ENCODE measurements at regions not wholly inside any gene's neighbourhood (a gene's known extent, or its start where the extent isn't known, plus 50 kb on each side); places are given as distances from the start of the nearest gene placed in this dataset.

DNA sequence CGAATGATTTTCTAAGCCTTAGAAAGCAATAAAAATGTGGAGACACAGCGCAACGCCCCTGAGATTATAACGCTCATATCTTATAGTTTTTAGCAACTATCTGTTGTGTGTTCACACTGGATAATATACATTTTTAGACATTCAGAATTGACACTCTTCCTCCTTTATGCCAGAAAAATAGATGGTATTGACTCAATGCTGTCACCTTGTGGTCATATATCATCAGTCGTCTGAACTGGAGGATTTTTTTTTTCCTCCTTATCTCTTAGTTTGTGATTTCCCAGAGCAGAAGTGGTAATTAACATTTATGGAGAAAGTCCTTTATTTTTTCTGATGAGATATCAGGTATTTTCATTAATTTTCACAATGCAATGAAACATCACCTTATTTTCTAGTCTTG, 759.6 kb downstream of the RAB28 start:
- no peak for DNase-seq (ENCODE audit: extremely low read depth, low read depth)
- TF ChIP-seq, protein P1, sequence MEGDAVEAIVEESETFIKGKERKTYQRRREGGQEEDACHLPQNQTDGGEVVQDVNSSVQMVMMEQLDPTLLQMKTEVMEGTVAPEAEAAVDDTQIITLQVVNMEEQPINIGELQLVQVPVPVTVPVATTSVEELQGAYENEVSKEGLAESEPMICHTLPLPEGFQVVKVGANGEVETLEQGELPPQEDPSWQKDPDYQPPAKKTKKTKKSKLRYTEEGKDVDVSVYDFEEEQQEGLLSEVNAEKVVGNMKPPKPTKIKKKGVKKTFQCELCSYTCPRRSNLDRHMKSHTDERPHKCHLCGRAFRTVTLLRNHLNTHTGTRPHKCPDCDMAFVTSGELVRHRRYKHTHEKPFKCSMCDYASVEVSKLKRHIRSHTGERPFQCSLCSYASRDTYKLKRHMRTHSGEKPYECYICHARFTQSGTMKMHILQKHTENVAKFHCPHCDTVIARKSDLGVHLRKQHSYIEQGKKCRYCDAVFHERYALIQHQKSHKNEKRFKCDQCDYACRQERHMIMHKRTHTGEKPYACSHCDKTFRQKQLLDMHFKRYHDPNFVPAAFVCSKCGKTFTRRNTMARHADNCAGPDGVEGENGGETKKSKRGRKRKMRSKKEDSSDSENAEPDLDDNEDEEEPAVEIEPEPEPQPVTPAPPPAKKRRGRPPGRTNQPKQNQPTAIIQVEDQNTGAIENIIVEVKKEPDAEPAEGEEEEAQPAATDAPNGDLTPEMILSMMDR (IDR thresholded peaks at IDR 0.05; ENCODE audit: low read depth, low read length): peak; percentile 26

DNA sequence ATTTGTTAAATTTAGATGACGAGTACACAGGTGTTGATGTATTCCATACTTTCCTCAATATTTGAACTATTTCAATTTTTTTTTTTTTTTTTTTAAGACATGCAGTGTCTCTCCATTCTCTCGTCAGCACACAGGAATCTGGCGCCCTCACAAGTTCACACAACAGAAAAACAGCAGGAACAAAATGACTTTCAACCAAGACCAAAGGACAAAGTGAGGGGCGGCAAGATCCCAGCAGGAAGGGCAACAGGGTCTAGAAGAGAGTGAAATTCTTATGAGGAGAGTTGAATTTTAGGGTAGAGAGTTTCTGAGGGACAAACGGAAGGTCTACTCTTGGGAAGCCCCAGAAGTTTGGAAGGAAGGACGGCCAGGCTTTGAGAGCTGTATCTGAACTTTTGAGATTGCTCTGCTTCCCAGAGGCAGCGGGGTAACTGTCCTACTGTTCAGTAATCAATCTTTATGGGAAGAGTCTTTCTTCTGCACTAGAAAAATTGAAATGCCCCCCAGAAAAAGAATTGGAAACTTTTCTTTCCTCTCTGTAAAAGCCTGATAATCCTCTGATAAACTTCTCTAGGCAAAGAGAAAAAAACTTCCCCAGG, 760.2 kb downstream of the RAB28 start:
- DNase-seq (ENCODE audit: extremely low read depth, low read depth): no peak

DNA sequence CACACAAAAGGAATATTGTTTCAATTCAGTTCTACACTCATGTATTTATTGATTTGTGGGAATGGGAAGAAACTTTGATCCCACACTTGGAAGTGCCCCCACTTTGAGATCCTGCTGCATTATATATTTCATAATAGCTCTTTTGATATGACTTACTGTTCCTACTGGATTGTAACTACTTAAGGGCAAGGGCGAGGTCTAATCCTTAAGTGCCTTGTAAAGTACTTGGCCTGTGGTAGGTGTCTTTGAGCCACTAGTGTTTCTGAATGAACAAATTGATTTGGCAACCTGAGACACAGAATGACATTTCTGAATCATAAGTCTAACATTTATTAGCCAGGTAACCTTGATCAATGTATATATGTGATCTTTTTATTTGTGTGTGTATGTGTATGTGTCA, 767.2 kb downstream of the RAB28 start:
- TF ChIP-seq, protein P1 (IDR thresholded peaks at IDR 0.05; ENCODE audit: low read depth, low read length): no peak
- no peak for DNase-seq (ENCODE audit: extremely low read depth, low read depth)

More for the DNA sequence above, 760.2 kb downstream of the RAB28 start:
- TF ChIP-seq, protein P1 (IDR thresholded peaks at IDR 0.05; ENCODE audit: low read depth, low read length): no peak

DNA sequence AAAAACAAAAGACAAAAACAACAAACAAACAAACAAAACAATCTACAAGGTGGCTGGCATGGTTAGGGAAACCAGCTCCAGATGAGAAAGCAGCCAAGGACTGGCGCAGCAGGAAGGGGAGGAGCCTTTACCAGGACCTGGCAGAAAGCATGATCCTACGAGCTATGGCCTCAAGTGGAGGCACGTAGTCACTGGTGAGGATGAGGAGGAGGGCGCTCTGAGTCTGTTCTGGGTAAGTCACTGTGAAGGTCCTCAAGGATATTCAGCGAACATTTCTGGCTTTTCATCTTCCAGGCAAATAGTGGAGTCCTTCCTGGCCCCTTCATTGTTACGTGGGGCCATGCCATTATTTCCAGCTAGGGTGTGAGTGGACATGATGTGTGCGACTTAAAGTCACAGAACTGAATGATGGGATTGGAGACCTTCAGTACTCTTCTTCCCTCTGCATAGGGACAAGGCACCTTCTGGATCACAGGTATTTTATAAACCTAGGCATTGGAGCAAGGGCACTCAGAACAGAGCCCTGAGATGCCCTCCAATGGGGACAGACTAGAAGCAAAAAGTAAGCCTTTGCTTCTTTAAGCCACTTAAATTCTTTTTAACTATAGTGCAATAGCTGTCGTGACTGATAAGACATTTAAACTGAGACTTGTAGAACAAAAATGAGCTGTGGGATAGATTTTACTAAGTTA, 771.3 kb downstream of the RAB28 start:
- DNase-seq (ENCODE audit: extremely low read depth, low read depth): no peak

DNA sequence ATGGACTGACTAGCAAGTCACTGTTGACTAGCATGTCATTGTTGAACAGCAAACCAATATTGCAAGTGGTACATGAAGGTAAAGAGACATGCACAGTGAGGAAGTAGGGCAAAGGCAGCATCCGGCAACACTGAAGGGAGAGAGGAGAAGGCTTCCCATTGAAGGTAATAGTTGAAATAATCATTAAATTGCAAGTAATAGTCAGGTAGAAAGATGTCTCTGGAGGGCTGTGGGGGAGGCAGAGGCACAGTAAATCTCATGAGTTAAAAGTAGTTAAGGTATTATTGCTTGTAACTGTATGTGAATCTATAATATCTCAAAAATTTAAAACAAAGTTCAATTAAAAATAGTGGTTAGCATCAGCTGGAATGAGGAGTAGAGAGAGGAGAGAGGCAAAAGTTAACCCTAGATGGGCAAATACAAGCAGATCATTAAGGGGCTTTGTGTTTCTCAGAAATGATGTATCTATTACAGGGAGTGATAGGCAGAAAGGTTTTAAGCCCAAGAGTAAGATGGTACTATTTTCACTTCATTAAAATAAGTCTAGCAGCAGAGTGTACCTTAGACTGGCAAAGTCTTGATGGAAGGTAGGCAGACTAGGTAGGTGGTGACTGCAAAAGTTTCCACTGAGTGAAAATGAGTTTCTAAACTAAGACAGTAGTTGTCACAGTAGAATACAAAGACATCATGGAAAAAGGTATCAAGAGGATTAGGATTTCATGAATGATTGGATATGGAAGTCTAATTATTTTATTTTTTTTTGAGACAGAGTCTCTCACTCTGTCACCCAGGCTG, 776.6 kb downstream of the RAB28 start:
- no peak for DNase-seq (ENCODE audit: extremely low read depth, low read depth)
- TF ChIP-seq, protein P1 (IDR thresholded peaks at IDR 0.05; ENCODE audit: low read depth, low read length): no peak

More for the DNA sequence above, 771.3 kb downstream of the RAB28 start:
- TF ChIP-seq, protein P1 (IDR thresholded peaks at IDR 0.05; ENCODE audit: low read depth, low read length): no peak

DNA sequence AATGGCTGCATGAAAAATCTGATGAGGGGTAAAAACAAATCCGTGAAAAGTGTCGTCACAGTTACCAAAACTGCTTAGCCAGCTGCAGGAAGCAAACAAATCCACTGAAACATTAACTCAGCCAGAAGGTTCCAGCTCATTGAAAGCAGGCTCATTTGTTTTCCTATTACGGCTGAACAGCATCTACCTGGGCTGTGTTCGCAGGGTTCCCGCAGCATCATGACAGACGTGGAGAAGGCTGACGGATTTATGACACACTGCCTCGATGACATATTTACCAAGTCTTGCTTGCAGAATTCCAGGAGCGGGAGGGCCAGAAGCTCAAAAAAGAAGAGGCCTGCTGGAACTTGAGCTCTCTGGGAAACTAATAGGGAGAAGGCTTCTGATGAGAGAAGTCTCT, 781.1 kb downstream of the RAB28 start:
- DNase-seq (ENCODE audit: extremely low read depth, low read depth): no peak
- TF ChIP-seq, protein P1 (IDR thresholded peaks at IDR 0.05; ENCODE audit: low read depth, low read length): no peak

DNA sequence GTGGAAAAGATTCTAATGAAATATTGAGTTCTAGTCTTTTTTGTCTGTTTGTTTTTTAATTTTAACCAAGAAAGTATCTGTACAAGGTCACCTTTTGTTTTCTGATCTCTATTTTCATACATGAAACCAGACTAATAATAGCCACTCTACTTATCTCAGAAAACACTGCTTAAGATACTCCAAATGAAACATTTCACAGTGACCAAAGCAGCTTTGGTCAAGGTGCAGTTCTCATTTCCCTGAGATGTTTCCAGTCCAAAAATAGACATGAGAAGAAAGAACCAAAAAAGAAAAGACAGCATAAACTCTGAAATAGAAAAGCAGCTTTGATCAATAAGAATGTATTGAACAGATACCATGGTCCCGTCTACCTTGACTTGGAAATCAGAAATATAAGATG, 782.8 kb downstream of the RAB28 start:
- TF ChIP-seq, protein P1 (IDR thresholded peaks at IDR 0.05; ENCODE audit: low read depth, low read length): no peak

More for the DNA sequence above, 782.8 kb downstream of the RAB28 start:
- no peak for DNase-seq (ENCODE audit: extremely low read depth, low read depth)
